CD4-positive, alpha-beta T cell treated with Interleukin-6 at 100 ng/mL for 8 hours (primary cell): ENCODE measurements at regions not wholly inside any gene's neighbourhood (a gene's known extent, or its start where the extent isn't known, plus 50 kb on each side); places are given as distances from the start of the nearest gene placed in this dataset.
"Not testable (repeated sequence)": the region's sequence is repeated elsewhere in the genome, so short reads cannot be mapped to it uniquely, and the experiment has no call there.

Source experiments
- DNase-seq: peaks from one replicate; pipeline ENCODE4 v3.0.0-alpha.2; 2020; ENCODE audit warnings: mixed read lengths, low spot score

DNA sequence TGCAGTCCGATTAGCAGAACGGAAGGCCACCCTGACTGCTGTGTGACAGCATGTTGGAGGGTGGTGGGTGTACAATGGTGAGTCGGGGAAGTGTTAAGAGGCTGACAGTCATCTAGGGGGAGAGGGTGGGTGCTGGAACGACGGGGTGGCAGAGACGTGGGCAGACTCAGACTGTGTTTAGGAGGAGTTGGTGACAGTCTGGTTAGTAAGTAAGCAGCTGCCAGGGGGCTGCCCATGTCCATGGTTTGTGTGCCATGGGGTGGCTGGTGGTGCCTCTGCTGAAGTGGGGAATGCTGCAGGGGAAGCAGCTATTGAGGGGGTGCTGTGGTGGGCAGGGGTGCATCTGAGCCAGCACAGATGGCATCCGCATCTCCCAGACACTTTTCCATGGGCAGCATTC is 51.3 kb upstream of the BOD1 start:
- DNase-seq: no peak

DNA sequence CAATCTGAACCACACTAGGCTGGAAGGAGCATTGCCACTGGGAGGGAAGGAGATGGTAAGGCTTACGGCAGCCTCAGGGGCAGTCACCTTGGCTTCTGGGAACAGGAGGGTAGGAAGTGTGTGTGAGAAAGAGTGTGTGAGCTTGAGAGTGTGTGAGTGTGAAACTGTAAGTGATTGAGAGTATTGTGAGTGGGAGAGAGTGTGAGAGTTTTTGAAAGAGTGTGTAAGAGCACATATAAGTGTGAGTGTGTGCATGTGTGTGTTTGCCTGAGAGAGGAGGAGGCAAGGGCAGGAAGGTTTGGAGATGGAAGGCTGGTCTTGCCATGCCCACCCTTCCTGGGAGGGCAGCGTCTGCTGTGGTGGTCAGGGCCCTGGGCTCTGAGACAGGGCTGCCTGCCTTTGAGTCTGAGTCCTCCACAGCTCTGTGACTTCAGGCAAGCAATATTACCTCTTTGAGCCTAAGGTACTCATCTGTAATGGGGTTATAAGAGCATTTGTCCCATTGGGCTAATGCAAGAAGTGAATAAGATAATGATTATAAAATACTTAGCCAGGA is 51.9 kb upstream of the BOD1 start:
- no peak for DNase-seq

DNA sequence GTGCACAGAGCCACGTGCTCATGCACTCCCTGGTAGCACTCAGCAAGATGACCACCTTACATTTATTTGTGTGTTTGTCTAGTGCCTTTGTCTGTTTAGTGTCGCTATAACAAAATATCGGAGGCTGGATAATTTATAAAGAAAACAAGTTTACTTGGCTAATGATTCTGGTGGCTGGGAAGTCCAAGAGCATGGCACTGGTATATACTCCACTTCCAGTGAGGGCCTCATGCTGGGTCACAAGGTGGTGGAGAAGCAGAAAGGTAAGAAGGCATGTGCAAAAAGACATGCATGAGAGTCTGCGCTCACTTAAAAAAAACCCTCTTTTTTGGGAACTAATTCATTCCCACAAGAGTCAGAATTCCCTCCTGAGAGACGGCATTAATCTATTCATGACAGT is 52.5 kb upstream of the BOD1 start:
- no peak for DNase-seq

DNA sequence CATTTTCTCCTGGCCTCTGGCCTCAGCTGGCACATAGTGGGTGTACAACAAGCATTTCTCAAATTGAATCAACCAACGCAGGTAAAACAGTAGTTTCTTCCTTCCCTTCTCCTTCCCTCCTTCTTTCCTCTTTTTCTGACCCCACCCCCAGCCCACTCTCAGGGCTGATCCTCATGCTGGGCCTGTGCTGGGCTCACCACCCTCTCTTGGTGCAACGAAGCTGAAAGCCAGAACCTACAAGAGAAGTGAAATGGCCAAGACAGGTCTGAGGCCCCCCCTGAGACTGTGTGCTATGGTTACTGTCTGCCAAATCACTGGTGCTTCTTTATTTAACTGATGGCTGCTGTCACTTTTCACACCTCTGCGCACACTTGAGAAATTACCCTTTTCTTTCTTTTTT is 53.0 kb upstream of the BOD1 start:
- DNase-seq: no peak

DNA sequence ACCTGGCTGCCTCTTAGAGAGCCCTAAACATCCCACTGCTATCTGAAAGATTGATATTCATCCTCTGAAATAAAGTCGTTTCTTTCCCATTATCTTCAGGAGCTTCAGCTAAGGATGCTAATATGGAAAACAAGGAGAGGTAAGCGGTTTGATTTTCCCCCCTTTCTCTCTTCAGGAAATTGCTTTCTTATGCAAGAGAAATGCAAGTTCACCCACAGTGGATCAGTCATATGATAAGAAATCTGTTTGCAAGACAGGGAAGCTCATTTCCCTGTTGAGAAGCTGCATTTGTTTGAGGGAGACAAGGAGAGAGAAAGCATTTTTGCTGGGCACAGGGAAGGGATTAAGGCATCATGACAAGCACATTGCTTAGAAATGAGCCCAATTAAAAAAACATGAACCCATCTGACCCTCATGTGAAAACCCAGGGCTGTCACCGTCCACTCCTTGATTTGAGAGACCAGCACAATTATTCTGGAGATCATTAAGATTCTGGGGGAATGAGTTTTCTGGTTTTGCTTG is 53.7 kb upstream of the BOD1 start:
- DNase-seq: no peak

DNA sequence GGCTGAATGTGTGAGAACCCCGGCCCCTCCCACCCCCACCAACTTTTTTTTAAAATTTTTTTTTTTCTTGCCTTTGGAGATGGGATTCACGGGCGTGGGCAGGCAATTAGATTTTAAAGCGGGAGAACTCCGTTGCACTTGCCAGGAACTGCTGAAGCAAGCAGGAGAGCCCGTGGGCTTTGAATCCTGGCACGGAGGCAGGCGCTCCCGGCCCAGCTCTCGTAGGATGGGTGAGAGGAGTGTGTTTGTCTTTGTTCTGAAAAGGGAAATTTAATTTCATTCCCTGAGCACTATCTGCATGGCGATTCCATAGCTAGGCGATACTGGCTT is 54.3 kb upstream of the BOD1 start:
- no peak for DNase-seq

DNA sequence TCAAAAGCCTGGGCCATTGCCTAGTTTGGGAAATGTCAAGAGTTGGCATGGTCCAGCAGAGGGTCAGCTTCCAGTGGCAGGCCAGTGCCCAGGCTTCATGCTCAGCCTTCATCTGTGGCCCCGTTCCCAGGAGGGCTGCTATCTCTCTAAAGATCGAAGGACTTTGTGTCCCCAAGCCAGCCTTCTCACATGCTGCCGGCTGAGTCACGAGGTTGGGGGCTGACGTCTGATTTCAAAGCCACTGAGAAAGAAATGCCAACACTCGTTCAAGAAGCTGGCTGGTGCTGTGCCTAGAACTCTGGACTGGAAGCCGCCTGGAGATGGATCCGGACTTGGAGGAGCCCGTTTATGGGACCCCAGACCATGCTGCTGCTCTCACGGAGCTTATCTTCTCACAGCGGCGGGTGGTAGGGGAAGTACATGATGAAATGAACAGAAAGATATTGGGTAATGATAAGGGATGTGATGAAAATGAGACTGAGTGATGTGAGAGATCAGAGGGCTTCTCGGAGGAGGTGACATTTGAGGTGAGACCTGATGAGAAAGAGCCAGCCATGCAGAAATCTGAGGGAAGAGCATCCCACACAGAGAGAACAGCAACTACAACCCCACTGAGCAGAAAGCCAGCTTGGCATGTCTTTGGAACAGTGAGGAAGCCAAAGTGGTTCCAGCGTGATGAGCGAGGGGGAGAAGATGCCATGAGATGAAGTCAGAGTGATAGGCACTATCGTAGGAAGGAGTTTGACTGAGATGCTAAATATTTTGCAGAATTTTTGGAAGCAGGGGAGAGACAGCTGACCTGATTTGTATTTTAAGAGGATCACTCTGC is 54.9 kb upstream of the BOD1 start:
- DNase-seq: no peak

DNA sequence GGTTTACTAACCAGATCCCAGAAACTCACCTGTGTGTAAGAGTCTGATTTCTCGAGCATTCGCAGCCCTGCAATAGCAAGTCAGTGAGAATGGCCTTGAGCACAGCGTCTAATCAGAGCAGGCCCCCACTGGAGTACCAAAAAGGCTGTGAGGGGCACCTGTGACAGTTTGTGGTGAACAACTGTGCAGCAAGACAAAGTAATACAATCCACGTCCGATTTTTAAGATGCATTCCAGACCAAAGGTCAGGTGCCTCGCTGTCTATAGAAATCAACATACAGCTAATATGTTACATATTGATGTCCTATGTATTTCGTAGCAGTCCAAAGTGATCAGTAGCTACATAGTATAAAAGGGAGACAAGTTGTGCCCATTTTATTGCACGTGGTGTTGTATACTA is 55.7 kb upstream of the BOD1 start:
- no peak for DNase-seq

DNA sequence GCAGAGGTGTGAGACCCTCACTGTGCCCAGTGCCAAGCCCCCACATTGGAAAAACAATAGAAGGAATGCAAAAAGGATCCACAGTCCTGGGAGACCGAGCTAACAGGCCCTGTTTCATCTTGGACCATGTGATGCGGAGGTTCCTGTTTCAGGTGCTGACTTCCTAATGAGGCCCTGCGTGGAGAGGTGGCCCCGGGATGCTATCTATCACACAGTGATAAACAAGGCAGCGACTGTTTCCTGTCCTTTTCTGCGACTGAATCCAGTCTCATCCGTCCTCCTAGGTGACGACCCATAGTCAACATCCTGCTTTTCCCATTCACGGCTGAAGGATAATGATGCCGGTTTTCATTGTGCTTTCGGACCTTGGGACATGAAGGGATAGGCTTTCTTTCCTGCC is 56.4 kb upstream of the BOD1 start:
- DNase-seq: no peak

DNA sequence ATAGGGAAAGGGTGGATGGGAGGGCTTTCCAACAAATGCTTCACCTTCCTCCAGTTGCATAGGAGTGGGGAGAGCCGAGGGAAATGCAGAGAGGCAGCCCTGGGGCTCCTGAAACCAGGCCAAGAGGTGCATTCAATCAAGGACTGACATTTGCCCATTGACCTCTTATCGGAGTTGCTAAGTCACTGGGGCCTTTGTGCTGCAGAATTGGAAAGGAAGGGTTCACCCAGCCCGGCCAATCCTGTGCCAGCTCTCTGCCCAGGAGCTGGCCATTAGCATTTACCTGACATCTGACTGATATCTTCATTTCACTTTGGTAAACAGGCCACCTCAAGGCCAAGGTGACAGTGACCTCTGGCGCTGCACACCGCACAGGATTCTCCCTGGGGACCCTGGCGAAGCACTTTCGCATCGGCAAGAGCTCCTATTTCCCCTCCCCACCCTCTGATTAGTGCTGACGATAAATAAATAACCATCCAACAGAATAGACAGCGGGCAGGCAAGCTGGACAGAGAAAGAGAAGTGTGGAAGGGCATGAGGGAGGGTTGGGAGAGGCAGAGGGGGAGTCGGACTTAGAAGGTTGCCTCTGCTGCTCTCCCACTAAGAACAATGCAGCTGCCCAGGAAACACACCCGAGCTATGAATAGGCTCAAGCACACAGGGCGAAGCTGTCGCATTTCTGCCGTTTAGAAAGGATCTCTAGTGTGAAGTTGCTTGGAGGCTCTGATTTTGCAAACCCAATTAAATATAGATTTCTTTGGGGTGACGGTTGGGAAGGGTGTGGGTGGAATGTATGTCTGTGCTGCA is 57.0 kb upstream of the BOD1 start:
- no peak for DNase-seq

DNA sequence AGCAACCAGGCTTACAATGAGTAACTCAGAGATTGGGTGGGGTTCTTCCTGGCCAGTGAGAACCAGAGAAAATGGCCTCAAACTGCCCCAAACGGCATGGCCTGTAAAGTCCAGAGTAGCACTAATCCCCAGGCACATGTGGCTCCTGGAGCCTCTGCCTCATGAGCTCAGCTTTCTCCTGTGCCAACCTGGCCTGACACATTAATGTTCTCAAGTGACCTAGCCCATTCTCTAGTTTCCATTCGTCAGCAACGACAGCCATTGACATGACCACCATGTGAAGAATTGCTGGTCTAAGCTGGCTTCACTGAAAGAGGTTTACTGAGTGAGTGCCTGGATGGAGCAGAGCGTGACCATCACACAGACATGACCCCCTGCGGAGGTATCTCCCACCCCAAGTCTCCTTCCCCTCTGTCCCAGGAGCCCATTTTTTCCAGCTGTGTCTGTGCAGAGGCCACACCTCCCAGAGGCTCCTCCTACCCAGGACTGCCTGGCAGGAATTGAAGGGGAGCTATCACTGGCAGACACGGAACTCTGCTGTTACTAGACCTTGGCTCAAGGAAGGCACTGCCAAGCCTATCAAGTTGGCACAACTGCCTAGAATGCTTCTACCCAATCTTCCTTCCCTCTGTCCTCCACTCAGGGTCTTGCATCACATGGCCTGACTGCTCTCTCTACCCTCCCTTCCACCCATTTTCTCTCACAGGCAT is 59.0 kb upstream of the BOD1 start:
- no peak for DNase-seq

DNA sequence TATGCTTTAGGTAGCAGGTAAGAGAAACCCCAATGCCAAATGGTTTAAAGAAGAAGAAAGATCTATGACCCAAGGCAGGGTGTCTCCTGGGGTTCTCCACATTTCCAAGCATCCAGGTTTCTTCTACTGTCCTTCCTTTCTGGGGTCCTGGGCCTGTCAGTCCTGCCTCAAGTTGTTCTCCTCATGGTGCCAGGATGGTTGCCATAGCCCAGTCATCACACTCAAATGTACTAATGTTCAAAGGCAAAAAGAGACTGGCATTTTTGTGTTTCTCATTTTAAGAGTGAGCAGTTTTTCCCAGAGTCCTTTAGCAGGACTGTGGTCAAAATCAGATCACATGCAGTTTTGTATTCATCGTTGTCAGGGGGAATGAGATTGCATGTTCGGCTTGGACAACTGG is 59.9 kb upstream of the BOD1 start:
- no peak for DNase-seq

DNA sequence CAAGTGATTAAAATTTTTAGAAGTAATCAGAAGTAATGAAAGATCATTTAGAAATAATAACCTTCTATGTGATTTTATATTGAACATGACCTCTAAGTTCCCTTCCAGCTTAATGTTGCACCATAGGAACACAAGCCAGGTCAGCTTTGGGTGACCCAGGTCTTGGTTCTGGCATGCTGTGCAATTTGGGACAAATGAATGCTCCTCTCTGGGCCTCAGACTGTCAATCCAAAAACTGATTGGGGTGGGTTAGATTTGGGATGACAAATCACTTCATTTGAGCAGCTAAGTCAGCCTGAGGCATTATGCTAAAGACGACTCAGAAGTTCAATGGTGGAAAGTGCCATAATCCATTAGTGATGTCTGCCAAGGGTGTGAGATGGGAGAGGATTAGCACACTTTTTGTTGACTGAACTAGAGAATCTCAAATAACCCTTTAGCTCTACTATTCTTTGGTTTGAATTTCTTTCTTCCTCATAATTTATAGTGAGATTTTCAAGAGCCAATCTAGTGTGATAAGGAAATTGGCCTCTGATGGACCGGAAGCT is 60.7 kb upstream of the BOD1 start:
- DNase-seq: no peak

DNA sequence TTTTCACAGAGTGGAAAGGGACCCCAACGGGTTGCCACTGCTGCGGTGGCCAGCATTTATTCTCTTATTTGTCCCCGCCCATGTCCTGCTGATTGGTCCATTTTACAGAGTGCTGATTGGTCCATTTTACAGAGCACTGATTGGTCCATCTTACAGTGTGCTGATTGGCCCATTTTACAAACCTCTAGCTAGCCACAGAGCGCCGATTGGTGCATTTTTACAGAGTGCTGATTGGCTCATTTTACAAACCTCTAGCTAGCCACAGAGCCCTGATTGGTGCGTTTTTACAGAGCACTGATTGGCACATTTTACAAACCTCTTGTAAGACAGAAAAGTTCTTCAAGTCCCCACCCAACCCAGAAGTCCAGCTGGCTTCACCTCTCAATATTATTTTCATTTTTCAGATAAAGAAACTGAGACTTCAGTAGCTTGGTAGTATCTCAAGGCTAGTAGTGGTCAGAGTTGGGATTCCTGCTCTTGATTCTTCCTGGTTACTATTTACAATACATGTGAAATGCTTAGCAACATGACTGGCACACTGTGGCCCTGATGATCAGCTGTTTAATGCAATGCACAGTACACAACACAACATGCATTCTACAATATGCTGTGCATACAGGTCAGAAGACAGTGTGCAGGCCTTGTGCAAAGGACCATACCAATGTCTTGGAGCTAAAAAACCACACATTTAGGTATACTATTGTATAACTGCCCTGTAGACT is 63.6 kb upstream of the BOD1 start:
- DNase-seq: no peak

DNA sequence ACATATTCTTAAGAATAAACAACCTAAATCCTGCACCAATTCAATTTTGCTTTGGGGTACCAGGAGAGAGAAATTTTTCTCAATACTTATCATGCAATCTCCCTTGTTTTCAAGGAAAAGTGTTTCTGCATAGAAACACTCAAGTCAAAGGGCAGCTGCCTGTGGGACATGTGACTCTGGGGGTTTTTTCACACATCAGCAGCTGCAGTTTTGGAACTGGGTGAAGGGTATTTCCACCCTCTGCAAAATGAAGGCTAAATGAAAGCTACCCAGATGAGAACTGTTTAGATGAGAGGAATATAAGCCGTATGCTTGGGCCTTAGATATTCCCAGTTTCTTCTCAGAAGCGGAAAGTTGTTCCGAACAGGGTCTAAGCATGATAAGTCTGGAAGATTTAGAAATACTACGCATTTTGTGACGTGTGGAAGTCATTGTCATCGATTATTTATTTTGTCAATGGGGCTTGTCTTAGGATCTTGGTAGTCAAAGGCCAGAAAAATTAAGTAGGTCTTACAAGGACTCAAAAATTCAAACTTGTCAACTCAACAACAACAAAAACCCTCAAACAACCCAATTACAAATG is 64.3 kb upstream of the BOD1 start:
- DNase-seq: no peak

DNA sequence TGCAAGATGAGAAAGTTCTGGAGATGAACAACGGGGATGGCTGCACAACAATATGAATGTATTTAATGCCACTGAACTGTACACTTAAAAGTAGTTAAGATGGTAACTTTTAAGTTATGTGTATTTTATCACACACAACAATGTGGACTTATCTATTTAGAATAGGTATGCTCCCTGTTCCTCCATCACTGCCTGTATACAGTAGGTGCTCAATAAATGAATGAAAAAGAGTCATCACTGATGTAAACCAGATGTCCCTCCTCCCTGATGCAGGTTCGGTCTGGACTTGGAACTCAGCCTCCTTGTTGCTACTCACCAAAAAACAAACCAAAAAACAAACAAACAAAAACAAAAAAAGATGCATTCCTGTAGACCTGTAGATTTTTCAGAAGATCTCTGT is 65.9 kb upstream of the BOD1 start:
- DNase-seq: no peak

DNA sequence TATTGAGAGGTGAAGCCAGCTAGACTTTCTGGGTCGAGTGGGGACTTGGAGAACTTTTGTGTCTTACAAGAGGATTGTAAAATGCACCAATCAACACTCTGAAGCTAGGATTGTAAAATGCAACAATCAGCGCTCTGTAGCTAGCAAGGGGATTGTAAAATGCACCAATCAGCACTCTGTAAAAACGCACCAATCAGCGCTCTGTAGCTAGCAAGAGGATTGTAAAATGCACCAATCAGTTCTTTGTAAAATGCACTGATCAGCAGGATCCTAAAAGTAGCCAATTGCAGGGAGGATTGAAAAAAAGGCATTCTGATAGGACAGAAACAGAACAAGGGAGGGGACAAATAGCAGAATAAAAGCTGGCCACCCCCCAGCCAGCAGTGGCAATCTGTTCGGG is 68.1 kb upstream of the BOD1 start:
- DNase-seq: not testable (repeated sequence)

DNA sequence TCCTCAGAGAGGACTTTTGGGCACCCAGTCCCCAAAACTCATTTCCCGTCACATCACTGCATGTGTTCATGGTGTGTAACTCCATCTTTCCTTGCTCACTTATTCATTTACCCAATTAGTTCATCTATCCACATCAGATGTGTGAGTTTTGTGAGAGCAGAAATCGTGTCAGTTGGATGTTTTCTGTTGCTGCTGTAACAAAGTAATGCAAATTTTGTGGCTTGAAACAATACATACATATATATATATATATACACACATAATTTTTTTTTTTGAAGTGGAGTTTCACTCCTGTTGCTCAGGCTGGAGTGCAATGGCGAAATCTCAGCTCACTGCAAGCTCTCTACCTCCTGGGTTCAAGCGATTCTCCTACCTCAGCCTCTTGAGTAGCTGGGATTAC is 70.5 kb upstream of the BOD1 start:
- no peak for DNase-seq

DNA sequence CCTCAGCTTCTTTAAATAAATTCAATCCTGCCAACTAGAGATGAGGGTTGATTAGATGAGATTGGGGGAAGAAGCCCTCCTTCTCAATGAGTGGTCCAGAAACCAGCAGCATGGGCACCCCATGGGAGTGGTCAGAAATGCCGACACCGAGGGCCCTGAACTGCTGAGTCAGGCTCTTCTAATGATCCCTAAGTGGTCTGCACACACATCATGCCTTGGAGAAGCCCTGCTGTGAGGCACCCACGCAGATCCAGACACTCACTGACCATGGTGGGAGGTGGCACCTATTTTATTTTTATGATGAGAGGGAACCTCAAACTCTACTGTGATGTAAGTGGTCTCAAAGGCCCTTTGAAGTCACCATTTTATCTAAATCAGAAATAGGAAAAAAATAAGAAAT is 72.3 kb upstream of the BOD1 start:
- no peak for DNase-seq

DNA sequence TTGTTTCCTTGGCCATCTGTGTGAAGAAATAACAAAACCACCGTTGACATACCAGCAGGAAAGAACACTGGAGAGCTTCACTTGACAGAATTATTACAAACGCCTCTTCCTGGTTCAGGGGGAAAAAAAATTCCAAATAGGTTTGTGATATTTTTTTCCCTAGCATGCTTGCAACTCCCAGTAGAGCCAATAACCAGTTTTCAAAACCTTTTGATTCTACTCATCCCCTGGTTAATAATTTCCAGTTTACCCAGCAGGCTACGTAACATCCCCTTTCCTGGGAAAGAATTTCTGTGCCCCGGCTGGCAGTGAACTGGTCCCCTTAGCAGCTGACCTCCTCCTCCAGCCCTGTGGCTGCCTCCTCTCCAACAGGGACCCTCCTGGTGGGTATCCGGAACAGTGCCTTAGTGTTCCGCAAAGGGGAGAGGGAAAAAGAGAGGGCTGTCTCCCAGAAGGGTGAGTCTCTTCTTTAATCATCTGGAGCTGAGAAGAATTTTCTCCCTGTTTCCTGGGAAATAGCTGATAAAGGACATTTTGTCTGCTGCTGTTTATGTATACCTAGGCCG is 72.8 kb upstream of the BOD1 start:
- no peak for DNase-seq
